Right ventricle myocardium superior (tissue), 1 donor: ENCODE measurements at regions not wholly inside any gene's neighbourhood (a gene's known extent, or its start where the extent isn't known, plus 50 kb on each side); places are given as distances from the start of the nearest gene placed in this dataset.
"Not testable (repeated sequence)": the region's sequence is repeated elsewhere in the genome, so short reads cannot be mapped to it uniquely, and the experiment has no call there.

Experiments used
- ATAC-seq: fragments of 200-7000 bp; cut with Tn5 transposase; one replicate; pipeline ENCODE4 v1.9.1; 2020; ENCODE audit warnings: mild to moderate bottlenecking; ENCODE audit not compliant: poor library complexity
- DNase-seq: peaks from one replicate; pipeline ENCODE4 v3.0.0-alpha.2; 2020
- intact Hi-C: fragments of 100-400 bp; cut with DNase I; formaldehyde crosslinking; loops from one replicate; pipeline ENCODE4 v1.11.2; 2022
- donor health status: DM: no; HTN: yes; CAD: no; lungs with severe emphysema.

DNA sequence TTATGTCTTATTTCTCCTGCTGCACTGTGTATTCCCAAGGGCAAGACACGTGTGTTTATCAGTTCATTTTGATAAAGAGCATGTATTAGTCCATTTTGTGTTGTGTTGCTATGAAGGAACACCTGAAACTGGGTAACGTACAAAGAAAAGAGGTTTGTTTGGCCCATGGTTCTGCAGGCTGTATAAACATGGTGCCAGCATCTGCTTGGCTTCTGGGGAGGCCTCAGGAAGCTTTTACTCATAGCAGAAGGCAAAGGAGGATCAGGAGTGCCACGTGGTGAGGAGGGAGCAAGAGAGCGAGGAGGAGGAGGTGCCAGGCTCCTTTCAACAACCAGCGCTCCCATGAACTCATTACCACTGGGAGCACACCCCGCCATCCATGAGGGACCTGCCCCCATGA, 214.0 kb downstream of the UQCRFS1 start:
- intact Hi-C loops, result no loop called here
- no peak for ATAC-seq
- no peak for DNase-seq

DNA sequence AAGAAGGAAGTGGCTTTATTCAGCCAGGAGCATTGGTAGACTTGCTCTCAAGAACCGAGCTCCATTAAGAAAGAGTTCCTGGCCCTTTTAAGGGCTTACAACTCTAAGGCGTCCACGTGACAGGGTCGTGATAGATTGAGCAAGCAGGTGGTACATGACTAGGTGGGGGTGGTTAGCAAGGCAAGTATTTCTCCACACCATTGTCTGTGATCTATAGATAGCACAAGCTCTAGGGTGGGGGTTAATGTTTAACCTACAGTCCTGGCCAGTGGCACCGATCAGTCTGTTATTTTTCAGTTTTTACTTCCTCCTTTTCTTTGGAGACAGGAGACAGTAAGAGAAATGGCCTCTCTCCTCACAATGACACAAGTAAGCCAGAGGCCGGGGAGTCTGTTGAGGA, 215.1 kb downstream of the UQCRFS1 start:
- intact Hi-C loops, ATAC-seq: not testable (repeated sequence)

DNA sequence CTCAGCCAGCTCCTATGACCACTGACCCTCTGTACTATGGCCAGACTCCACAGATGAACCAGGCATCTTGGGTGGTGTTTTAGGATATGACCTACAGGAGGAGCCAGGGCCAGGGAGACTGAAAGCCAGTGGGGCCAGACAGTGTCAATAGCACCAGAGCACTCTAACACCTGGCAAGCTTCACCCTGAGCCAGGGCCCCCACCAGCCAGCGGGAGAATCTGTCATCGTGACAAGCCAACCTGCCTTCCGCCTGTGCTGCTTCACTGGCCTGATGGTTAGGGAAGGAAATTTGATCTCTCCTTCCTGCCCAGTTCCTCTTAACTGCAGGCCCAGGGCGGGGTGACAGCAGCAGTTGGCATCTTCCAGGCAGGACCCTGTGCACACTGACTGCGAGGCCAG, 222.4 kb downstream of the UQCRFS1 start:
- ATAC-seq (no peak), DNase-seq (no peak)
- intact Hi-C loops, result no loop called here

More for the DNA sequence above, 215.1 kb downstream of the UQCRFS1 start:
- not testable (repeated sequence) for DNase-seq

DNA sequence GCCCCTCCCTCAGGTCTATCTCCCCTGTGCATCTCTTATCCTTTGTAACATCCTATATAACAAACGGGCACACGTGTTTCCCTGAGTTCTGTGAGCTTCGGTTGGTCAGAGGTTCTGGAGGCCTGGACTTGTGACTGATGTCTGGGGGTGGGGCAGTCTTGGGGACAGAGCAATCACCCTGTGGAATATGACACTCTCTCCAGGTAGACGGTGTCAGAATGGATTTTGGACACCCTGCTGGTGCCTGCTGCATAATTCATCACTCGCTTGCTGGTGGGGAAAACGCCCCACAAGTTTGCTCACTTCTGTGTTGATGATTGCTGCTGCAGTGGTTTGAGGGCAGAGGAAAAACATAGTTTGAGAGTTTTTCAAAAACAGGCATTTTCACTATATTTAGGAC, 223.2 kb downstream of the UQCRFS1 start:
- ATAC-seq (no peak), DNase-seq (no peak)
- intact Hi-C loops, result no loop called here

DNA sequence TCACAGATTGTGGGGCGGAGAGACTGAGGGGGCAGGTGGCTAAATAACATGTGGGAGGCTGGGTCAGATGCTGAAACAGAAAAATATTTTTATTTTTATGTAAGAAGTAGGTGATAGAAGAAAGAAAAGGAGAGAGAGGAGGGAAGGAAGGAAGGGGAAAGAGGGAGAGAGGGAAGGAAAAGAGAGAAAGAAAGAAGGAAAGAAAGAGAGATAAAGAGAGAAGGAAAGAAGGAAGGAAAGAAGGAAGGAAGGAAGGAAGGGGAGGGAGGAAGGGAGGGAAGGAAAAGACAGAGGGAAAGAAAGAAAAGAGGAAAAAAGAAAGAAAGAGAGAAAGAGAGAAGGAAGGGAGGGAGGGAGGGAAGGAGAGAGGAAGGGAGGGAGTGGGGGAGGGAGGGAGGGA, 224.9 kb downstream of the UQCRFS1 start:
- DNase-seq (no peak), ATAC-seq (no peak)
- intact Hi-C loops, result no loop called here

DNA sequence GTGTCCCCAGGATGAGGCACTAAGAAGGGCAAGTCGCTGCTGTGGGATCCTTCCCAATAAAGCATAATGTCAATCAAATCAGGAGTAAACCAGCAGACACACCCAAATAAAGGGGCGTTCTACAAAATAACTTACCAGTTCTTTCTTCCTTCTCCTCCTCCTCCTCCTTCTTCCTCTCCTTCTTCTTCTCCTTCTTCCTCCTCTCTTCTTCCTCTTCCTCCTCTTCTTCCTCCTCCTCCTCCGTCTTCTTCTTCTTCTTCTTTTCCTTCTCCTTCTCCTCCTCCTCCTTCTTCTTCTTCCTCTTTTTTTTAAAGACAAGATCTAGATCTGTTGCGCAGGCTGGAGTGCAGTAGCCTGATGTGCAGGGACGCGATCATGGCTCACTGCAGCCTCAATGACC, 225.8 kb downstream of the UQCRFS1 start:
- no peak for ATAC-seq
- no peak for DNase-seq
- intact Hi-C loops, result no loop called here

DNA sequence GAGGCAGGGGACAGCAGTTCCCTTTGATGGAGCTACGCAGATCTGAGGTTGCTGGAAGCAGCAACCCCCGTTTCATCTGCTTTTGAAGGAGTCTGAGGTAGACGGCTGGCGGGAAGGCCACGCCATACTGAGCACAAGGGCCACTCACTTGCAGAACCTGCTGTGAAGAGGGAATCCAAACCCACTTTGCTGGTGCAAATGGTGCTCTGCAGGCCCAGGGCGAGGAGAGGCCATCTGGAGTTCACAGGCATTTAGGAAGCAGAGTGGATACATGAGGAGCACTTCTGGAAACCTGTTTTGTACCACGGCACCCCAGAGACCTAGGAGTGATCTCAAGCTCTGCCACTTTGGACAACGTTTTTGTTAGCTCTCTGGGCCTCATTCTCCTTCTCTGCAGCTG, 227.8 kb downstream of the UQCRFS1 start:
- DNase-seq (no peak), ATAC-seq (no peak)
- intact Hi-C loops, result no loop called here

DNA sequence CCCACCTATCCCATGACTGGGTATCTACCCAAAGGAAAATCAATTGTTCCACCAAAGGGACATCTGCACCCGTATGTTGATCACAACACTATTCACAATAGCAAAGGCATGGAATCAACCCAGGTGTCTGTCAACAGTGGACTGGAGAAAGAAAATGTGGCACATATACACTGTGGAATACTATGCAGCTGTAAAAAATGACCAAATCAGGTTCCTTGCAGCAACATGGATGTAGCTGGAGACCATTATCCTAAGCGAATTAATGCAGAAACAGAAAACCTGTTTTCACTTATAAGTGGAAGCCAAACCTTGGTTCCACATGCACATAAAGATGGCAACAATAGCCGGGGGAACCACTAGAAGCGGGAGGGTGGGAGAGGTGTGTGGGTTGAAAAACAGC, 228.6 kb downstream of the UQCRFS1 start:
- intact Hi-C loops, result no loop called here
- ATAC-seq (no peak), DNase-seq (no peak)

DNA sequence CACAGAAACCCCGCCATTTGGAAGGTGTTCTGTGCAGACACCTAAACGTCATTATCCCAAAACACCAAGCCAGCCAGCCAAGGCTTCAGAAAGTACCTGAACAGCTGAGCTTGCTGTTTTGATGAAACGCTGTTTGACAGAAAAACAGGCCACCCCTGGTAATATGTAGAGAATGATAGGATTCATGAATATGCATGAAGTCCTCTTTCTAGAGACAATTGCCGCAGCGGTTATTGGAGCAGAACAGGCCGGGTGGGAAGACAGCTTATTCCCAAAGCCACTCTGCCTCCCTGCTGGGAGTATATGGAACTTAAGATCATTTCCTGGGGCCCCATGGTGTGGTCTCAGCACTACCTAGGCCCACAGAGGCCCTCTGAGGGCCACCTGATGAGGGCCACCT, 229.5 kb downstream of the UQCRFS1 start:
- no peak for DNase-seq
- ATAC-seq, result no peak
- intact Hi-C loops, result no loop called here

DNA sequence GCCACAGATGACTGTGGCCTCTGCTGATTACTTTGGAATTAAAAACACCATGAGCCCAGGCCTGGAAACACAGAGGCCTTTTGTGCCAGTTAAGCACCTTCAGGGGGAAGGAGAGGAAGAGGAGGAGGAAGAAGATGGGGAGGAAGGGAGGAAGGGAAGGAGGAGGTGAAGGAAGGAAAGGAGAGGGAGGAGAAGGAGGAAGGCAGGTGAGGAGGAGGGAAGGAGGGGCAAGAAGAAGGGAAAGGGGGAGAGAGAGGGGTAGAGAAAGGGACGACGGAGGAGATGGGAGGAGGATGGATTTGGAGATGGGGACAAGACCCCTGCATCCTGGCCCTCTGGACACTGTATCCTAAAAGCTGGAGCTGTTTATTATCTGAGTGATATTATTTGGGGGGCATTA, 231.0 kb downstream of the UQCRFS1 start:
- ATAC-seq, result no peak
- intact Hi-C loops, result no loop called here
- DNase-seq, result no peak

DNA sequence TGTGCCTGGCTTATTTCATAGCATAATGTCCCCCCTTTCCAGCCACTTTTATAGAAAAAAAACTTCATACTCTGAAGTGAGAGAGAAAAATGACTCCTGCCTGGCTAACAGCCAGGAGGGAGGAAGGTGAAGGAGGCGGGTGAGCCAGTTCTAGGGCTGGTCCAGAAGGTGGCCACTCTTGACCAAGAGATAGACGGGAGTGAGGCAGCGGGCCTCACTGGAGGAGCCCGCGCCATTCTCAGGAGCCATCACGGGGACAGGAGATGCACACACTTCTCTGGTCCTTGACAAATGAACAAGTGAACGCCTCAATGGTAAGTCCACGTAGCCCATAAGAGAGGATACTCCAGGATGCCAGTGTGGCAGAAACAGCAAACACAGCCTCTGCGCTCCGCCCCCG, 231.4 kb downstream of the UQCRFS1 start:
- DNase-seq (no peak), ATAC-seq (no peak)
- intact Hi-C loops, result no loop called here

DNA sequence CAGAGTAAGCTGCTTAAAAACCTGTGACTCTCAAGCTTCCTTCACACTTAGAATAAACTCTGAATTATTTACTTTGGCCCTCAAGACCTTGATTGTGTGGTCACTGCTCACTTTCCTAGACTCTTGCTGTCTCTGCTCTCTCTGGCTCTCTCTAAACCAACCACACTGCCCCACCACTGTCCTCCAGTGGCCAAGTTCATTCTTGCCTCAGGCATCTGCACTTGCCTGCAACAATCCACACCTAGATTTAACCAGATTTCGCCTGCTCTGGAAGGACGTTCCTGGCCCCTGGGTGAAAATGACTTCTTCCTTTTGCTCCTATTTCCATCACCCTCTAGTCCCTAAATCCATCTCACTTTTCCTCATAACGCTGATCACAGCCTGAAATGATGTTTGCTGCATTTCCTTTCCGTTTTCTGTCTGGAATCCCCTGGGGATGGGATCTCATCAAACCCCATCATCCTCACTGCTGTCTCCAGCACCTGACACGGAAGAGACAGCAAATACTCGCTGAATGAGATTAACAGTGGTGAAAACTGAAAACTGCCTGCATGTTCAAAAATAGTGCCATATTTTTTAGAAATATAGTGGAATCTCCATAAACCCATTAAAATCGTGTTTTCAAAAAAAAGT, 232.6 kb downstream of the UQCRFS1 start:
- no peak for DNase-seq
- intact Hi-C loops, result no loop called here
- peak; percentile 69 for ATAC-seq

DNA sequence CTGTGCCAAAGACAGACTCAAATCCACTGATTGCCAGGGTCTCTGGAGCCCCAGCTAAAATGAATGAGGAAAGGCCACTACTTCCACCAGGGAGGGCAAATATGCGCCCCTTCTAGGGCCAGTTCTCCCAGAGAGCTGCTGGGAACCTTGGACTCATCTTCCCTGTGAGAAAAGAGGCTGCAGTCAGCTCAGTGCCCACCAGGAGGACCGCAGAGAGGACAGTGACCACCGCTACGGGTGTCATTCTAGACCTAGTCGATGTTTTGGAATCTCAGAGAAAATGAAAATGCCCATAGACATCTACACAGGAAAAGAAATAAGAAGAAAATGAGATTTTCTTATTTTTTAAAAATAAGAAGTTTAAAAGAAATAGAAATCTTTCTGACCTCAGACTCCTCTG, 235.1 kb downstream of the UQCRFS1 start:
- ATAC-seq, result no peak
- intact Hi-C loops, result no loop called here
- DNase-seq, result no peak

DNA sequence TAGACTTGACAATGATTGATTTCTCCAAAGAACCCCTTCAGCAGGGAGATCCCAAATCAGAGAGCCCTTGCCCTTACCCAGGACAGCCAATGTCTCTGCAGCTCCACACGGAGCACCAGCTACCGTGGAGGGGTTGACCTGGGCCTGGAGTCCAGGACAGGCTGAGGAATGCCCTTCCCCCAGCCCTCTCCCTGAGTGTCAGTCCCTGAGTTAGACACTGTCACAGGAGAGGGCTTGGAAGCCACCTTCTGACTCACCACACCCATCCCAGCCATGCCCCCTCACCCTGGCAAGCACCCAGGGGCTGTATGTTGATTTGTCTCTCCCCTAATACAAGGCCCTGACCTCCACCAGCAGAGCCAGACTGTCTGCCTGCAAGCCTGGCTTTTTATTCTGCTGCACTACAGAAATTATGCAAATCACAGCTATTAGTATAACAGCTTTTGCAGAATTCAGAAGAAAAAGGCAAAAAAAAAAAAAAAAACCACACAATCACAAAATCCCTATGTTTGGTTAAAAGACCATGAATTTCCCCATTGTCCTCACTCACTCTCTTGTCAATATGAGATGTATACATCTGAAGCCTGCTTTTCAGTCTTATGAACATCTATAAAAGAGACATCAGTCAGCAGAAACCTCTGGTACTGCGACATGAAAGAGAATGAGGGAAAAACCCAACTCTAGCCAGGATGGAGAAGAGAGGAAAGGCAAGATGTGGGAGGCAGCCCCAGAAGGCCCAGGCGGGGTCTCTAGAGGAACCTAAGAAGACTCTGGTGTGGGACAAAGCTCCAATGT, 240.7 kb downstream of the UQCRFS1 start:
- DNase-seq (no peak), ATAC-seq (no peak)
- intact Hi-C loops, result no loop called here

DNA sequence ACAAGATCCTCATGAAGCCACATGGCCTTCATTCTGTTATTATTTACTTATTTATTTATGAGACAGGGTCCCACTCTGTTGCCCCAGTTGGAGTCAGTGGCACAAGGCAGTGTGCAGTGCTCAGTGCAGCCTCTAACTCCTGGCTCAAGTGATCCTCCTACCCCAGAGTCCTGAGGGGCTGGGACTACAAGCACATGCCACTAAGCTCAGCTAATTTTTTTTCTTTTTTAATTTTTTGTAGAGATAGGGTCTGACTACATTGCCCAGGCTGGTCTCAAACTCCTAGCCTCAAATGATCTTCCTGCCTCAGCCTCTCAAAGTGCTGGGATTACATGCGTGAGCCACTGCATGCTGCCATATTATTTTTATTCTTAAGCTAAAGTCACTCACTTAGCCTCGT, 241.4 kb downstream of the UQCRFS1 start:
- no peak for DNase-seq
- ATAC-seq, result no peak
- intact Hi-C loops, result no loop called here

DNA sequence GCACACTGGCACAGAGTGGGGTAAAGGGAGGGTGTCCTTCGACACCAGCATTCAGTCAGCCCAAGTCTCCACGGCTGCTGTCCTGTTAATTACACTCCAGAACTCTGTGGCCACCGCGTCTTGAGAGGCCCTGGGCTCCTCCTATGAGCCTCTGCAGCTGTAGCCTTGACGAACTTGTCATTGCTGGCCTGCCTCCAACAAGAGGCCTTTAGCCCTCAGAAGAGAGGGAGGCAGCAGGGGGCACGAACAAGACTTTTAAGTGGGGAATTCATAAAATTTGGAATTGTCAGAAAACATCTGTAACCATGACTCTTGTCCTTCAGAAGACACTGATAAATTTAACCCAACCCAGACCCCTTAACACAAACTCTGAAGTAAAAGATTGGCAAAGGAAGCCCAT, 241.9 kb downstream of the UQCRFS1 start:
- intact Hi-C loops, result no loop called here
- ATAC-seq (no peak), DNase-seq (no peak)

DNA sequence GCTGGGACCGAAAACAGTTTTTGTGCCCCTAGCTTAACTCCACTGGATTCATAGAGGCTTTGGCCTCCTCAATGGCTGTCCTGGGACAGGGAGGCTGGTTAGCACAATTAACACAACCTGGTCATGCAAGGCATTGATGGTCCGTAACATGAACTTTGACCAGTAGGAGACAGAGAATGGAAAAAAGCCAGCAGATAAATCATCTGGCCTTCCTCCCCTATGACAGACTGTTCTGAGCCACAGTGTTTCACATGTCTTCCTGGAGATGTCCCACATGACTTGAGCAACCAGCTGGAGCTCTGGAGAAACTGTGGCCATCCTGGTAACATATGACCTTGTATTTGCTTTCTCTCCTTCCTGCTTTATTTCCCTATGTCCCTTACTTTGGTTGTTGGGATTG, 244.2 kb downstream of the UQCRFS1 start:
- intact Hi-C loops, result no loop called here
- ATAC-seq (no peak), DNase-seq (no peak)

DNA sequence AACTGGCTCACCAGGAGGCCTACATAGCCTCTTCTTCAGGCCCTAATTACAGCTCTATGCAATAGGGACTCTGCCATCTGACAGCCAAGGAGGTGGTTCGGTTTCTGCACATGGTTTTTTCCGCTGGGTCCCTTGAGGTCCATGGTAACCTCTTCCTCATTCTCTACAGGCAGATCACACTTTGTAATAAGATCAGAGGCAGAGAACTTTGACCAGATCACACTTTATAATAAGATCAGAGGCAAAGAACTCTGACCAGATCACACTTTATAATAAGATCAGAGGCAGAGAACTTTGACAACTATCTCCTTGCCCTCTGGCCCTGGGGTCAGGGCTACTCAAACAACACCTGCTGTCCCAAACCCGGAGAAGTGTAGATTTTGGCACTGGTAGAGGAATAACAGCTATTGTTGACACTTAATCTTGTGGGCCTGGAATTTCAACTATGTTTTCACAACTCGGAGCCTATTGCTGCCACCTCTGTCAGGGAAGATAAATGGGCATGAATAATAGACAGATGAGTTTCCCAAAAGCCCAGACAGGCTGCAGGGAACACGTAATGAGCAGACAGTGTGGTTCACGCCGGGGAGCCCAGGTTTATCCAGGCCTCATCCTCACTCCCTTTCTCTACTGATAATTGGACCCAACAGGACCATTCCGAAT, 246.1 kb downstream of the UQCRFS1 start:
- no peak for DNase-seq
- peak; percentile 82 for ATAC-seq
- intact Hi-C loops, result no loop called here

DNA sequence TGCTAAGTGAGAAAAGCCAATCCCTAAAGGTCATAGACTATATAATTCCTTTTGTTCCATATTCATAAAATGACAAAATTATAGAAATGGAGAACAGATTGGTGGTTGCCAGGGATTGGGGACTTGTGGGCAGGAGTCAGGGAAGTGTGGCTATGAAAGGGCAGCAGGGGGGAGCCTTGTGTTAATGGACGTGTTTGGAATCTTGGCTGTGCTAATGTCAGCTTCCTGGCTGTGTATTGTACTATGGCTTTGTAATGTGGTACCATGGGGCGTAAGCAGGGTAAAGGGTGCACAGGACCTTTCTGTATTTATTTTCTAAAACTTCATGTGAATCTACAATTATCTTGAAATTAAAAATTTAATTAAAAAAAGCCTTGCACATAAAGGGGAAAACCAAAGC, 248.5 kb downstream of the UQCRFS1 start:
- ATAC-seq (peak; percentile 34), DNase-seq (no peak)
- intact Hi-C loops, result no loop called here
